HEK293T (cell line): ENCODE measurements at regions not wholly inside any gene's neighbourhood (a gene's known extent, or its start where the extent isn't known, plus 50 kb on each side); places are given as distances from the start of the nearest gene placed in this dataset.

Experiments
- ARNT ChIP-seq: fragments of 450-650 bp; IDR thresholded peaks from 2 replicates; pipeline ENCODE4 v1.6.1; 2017; ENCODE audit warnings: mild to moderate bottlenecking
- ELF4 ChIP-seq: fragments of 450-650 bp; IDR thresholded peaks from 2 replicates; pipeline ENCODE4 v1.6.1; 2017; ENCODE audit warnings: antibody characterized with exemption
- FOXK2 ChIP-seq: fragments of 450-650 bp; IDR thresholded peaks from 2 replicates; pipeline ENCODE4 v1.6.1; 2016; ENCODE audit warnings: mild to moderate bottlenecking
- FOXM1 ChIP-seq: fragments of 450-650 bp; IDR thresholded peaks from 2 replicates; pipeline ENCODE4 v1.6.1; 2017; ENCODE audit warnings: mild to moderate bottlenecking, borderline replicate concordance
- PKNOX1 ChIP-seq: fragments of 450-650 bp; IDR thresholded peaks from 2 replicates; pipeline ENCODE4 v1.6.1; 2016
- SP1 ChIP-seq: fragments of 450-650 bp; IDR thresholded peaks from 2 replicates; pipeline ENCODE4 v1.6.1; 2017
- SUZ12 ChIP-seq: fragments of 450-650 bp; IDR thresholded peaks from 2 replicates; pipeline ENCODE4 v1.6.1; 2016; ENCODE audit warnings: mild to moderate bottlenecking

- TF ChIP-seq PKNOX1 (no peak), FOXK2 (no peak), SUZ12 (no peak), ELF4 (no peak), ARNT (no peak), SP1 (no peak), FOXM1 (no peak)
Measured at GRCh38 chr1:227450489-227450888, 112.9 kb upstream of the ZNF678 start.
